Endothelial cell of umbilical vein (primary cell): ENCODE measurements at regions not wholly inside any gene's neighbourhood (a gene's known extent, or its start where the extent isn't known, plus 50 kb on each side); places are given as distances from the start of the nearest gene placed in this dataset.

ENCODE experiments used
- BruUV-seq: library from RNA; stranded (reverse); fragments of 400-500 nt; replicated peaks from 2 replicates; lab custom pipeline; 2021; lab: Mats Ljungman, UMichigan
- CTCF ChIA-PET: fragments of 300-600, 350-600 bp; sonication (Branson Sonifier 250); formaldehyde crosslinking; loops from one replicate; lab custom pipeline; 2021; ENCODE audit warnings: antibody characterized with exemption, inconsistent platforms; lab: Charles Lee
- POLR2A ChIA-PET: fragments of 300-600, 350-600 bp; sonication (Branson Sonifier 250); formaldehyde crosslinking; loops from one replicate; lab custom pipeline; 2021; ENCODE audit warnings: antibody characterized with exemption, inconsistent platforms; lab: Charles Lee
- DNase-seq: peaks from one replicate; pipeline ENCODE4 v3.0.0-alpha.2; 2011; ENCODE audit warnings: low read depth, low spot score
- FAIRE-seq: peaks from 2 replicates; lab custom pipeline; 2011; peaks lifted over from hg19 to GRCh38; lab: Jason Lieb, UNC
- H2AFZ ChIP-seq: 2 replicates; pipeline ENCODE4 v1.6.0; 2012; ENCODE audit warnings: low read depth, low read length, control low read depth, inconsistent platforms
- H3K27ac ChIP-seq: 2 replicates; pipeline ENCODE4 v1.5.1; 2011; ENCODE audit warnings: low read depth, mild to moderate bottlenecking, control low read depth, low read length, moderate library complexity; ENCODE audit not compliant: insufficient read depth
- H3K27me3 ChIP-seq, 2 experiments: 2 replicates each; pipeline versions ENCODE4 v1.6.0 to v1.6.1; 2011; ENCODE audit warnings: low read length in 2 of 2, mixed read lengths in 1 of 2; ENCODE audit not compliant: control insufficient read depth in 2 of 2, insufficient read depth in 2 of 2
- H3K36me3 ChIP-seq, 2 experiments: 2 replicates in 1 of 2; 3 replicates in 1 of 2; pipeline ENCODE4 v1.5.1; 2011; ENCODE audit warnings: low read length in 2 of 2, mild to moderate bottlenecking in 1 of 2, moderate library complexity in 1 of 2; ENCODE audit not compliant: control insufficient read depth in 2 of 2, insufficient read depth in 2 of 2; ENCODE audit errors: extremely low read depth in 1 of 2
- H3K4me1 ChIP-seq: 3 replicates; pipeline ENCODE4 v1.5.1; 2011; ENCODE audit warnings: mild to moderate bottlenecking, low read length; ENCODE audit not compliant: control insufficient read depth, insufficient read depth; ENCODE audit errors: extremely low read depth
- H3K4me2 ChIP-seq: 2 replicates; pipeline ENCODE4 v1.6.1; 2011; ENCODE audit warnings: low read length, control low read depth, mixed read lengths; ENCODE audit not compliant: insufficient read depth
- H3K4me3 ChIP-seq, 3 experiments: fragments of 200-600 bp in 1 of 3; sonication (generic), shearing (Covaris generic) in 1 of 3; replicated peaks in 1 of 3; 2 replicates each; pipeline ENCODE4 v1.5.1; 2011 to 2016; ENCODE audit warnings: control low read depth in 3 of 3, low read length in 3 of 3, mild to moderate bottlenecking in 2 of 3, inconsistent platforms in 1 of 3, low read depth in 1 of 3, moderate library complexity in 1 of 3; ENCODE audit not compliant: insufficient read depth in 1 of 3
- H3K79me2 ChIP-seq: 2 replicates; pipeline ENCODE4 v1.6.0; 2012; ENCODE audit warnings: low read length, inconsistent platforms; ENCODE audit not compliant: control insufficient read depth, insufficient read depth
- H3K9ac ChIP-seq: replicated peaks from 2 replicates; pipeline ENCODE3; 2011; ENCODE audit warnings: low read length, control low read depth; ENCODE audit not compliant: insufficient read depth; ENCODE audit errors: extremely low read depth
- H3K9me1 ChIP-seq: replicated peaks from 3 replicates; pipeline ENCODE4 v1.6.0; 2011; ENCODE audit warnings: mild to moderate bottlenecking, low read length; ENCODE audit not compliant: control insufficient read depth, insufficient read depth; ENCODE audit errors: extremely low read depth
- H3K9me3 ChIP-seq: replicated peaks from 2 replicates; pipeline ENCODE4 v1.5.1; 2012; ENCODE audit warnings: low read length, inconsistent platforms; ENCODE audit not compliant: control insufficient read depth, insufficient read depth
- H4K20me1 ChIP-seq: replicated peaks from 2 replicates; pipeline ENCODE3; 2011; ENCODE audit warnings: mild to moderate bottlenecking, low read length; ENCODE audit not compliant: control insufficient read depth, insufficient read depth; ENCODE audit errors: extremely low read depth
- CTCF ChIP-seq, 2 donors: IDR thresholded peaks; 1 replicate in 1 of 2; 2 replicates in 1 of 2; pipeline ENCODE4 v1.5.1; 2011; ENCODE audit warnings: low read length in 2 of 2, mild to moderate bottlenecking in 2 of 2, moderate library complexity in 2 of 2, control low read depth in 1 of 2, inconsistent platforms in 1 of 2, low read depth in 1 of 2; ENCODE audit not compliant: insufficient read depth in 1 of 2; ENCODE audit errors: extremely low read depth in 1 of 2
- EZH2 ChIP-seq: IDR thresholded peaks from 2 replicates; pipeline ENCODE4 v1.6.1; 2012; ENCODE audit warnings: borderline replicate concordance, low read depth, mild to moderate bottlenecking, moderate library complexity, low read length, inconsistent platforms; ENCODE audit not compliant: severe bottlenecking
- FOS ChIP-seq: IDR thresholded peaks from 2 replicates; pipeline ENCODE4 v1.6.1; 2011; ENCODE audit warnings: mild to moderate bottlenecking, low read length, moderate library complexity, borderline replicate concordance; ENCODE audit not compliant: insufficient read depth
- GATA2 ChIP-seq: IDR thresholded peaks from 2 replicates; pipeline ENCODE4 v1.7.0; 2011; ENCODE audit warnings: low read depth, mild to moderate bottlenecking, moderate library complexity, mixed read lengths, low read length; ENCODE audit not compliant: insufficient read length, insufficient read depth
- JUN ChIP-seq: IDR thresholded peaks from 2 replicates; pipeline ENCODE4 v1.6.1; 2011; ENCODE audit warnings: borderline replicate concordance, low read depth; ENCODE audit not compliant: insufficient read length, insufficient read depth
- MYC ChIP-seq: IDR thresholded peaks from one replicate; pipeline ENCODE4 v1.6.1; 2011; ENCODE audit warnings: mild to moderate bottlenecking, low read depth, low read length
- POLR2A ChIP-seq: IDR thresholded peaks from 2 replicates; pipeline ENCODE4 v1.6.1; 2012; ENCODE audit warnings: low read depth, mild to moderate bottlenecking, control low read depth, low read length
- POLR2AphosphoS5 ChIP-seq: IDR thresholded peaks from 2 replicates; pipeline ENCODE4 v1.6.1; 2012; ENCODE audit warnings: low read depth, mild to moderate bottlenecking, control low read depth, low read length, moderate library complexity; ENCODE audit not compliant: insufficient read depth
- dilution Hi-C: fragments of 300-500 bp; cut with MboI; formaldehyde crosslinking; loops from one replicate; pipeline ENCODE4 v1.15.0; 2019; ENCODE audit warnings: low sequenced_read_pairs; ENCODE audit not compliant: extremely low pct_ligation_motif_present
- intact Hi-C: fragments of 100-400 bp; cut with micrococcal nuclease; formaldehyde crosslinking; loops from one replicate; pipeline ENCODE4 v1.10.0; 2022
- TF ChIP-seq, protein P1 (sequence below): IDR thresholded peaks from 2 replicates; pipeline ENCODE4 v1.6.1; 2011; ENCODE audit not compliant: insufficient read depth, insufficient read length

GRCh38 chr2:236934166-236934565, 151.5 kb upstream of the COPS8 start:
- no peaks in the 10 kb centered on the region for H3K36me3 ChIP-seq
- BruUV-seq = no TSS peak
- no peaks in the 10 kb centered on the region for H4K20me1 ChIP-seq
- H3K9me3 ChIP-seq = no peaks in the 10 kb centered on the region
- no peaks in the 10 kb centered on the region for H3K4me1 ChIP-seq
- H3K4me3 ChIP-seq = no peak overlapping the region
- no peak overlapping the region for H2AFZ ChIP-seq
- POLR2A ChIA-PET = no interaction called here
- no peak overlapping the region for H3K4me2 ChIP-seq
- DNase-seq (no peak), FAIRE-seq (no peak)
- H3K9me1 ChIP-seq = no peaks in the 10 kb centered on the region
- no peak overlapping the region for H3K9ac ChIP-seq
- TF ChIP-seq FOS = no peak
- TF ChIP-seq MYC = no peak
- no peak for TF ChIP-seq POLR2A
- TF ChIP-seq, protein P1, sequence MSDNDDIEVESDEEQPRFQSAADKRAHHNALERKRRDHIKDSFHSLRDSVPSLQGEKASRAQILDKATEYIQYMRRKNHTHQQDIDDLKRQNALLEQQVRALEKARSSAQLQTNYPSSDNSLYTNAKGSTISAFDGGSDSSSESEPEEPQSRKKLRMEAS = no peak
- TF ChIP-seq GATA2 = no peak
- H3K27me3 ChIP-seq = no peaks in the 10 kb centered on the region
- H3K27ac ChIP-seq = no peak overlapping the region
- H3K79me2 ChIP-seq = no peaks in the 10 kb centered on the region
- intact Hi-C loops (no loop called here), dilution Hi-C loops (no loop called here)
- CTCF ChIA-PET = no interaction called here

DNA sequence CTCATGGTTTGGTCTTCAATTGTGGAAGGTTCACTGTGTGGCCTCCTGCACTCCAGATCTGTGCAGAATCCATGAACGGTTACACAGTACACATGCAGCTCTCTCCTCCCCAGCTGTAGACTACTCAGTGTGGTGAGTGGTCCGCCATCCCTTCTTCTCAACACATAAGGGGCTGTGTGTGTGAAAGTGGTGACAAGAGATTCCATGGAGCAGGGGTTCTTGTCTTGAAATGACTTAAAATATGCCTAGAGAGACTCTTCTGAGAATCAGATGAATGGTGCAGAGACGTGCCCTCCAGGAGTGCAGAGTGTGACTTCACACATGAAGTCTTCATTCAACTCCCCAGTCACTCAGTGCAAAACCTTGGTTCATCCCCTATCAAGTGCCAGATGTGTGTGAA, 151.0 kb upstream of the COPS8 start:
- dilution Hi-C loops = no loop called here
- BruUV-seq = no TSS peak
- peaks cover under 1% of the 10 kb centered on the region for H3K4me1 ChIP-seq
- no peaks in the 10 kb centered on the region for H3K9me1 ChIP-seq
- no peak overlapping the region for H3K27ac ChIP-seq
- H3K36me3 ChIP-seq = no peaks in the 10 kb centered on the region
- TF ChIP-seq JUN (no peak), CTCF (IDR thresholded peaks at IDR 0.05; ENCODE audit: extremely low read depth in 1 of 2, insufficient read depth in 1 of 2, low read depth in 1 of 2, low read length in 2 of 2) (no peak), EZH2 (no peak), POLR2AphosphoS5 (no peak), FOS (no peak), POLR2A (no peak), MYC (no peak), GATA2 (no peak)
- TF ChIP-seq, protein P1 = no peak
- no peaks in the 10 kb centered on the region for H3K27me3 ChIP-seq
- no peak for FAIRE-seq
- H3K79me2 ChIP-seq = no peaks in the 10 kb centered on the region
- H3K4me3 ChIP-seq = no peak overlapping the region
- POLR2A ChIA-PET = no interaction called here
- H3K9me3 ChIP-seq = no peaks in the 10 kb centered on the region
- intact Hi-C loops = no loop called here
- no peak overlapping the region for H2AFZ ChIP-seq
- H3K9ac ChIP-seq = no peak overlapping the region
- H4K20me1 ChIP-seq = no peaks in the 10 kb centered on the region
- no peak for DNase-seq
- H3K4me2 ChIP-seq = no peak overlapping the region
- CTCF ChIA-PET = no interaction called here
